WTC11 (cell line): ENCODE measurements at regions not wholly inside any gene's neighbourhood (a gene's known extent, or its start where the extent isn't known, plus 50 kb on each side); places are given as distances from the start of the nearest gene placed in this dataset.

Source experiments
- ATAC-seq: fragments of 200-7000 bp; cut with Tn5 transposase; 2 replicates; pipeline ENCODE4 v1.10.0; 2021; ENCODE audit warnings: mild to moderate bottlenecking, moderate library complexity
- CTCF ChIA-PET: fragments of 300-600 bp; sonication (Branson Sonifier 250); formaldehyde crosslinking; loops from one replicate; lab custom pipeline; 2021; ENCODE audit warnings: antibody characterized with exemption; lab: Charles Lee
- POLR2A ChIA-PET: fragments of 350-600 bp; sonication (Branson Sonifier 250); formaldehyde crosslinking; loops from one replicate; lab custom pipeline; 2021; ENCODE audit warnings: antibody characterized with exemption; lab: Charles Lee
- DNase-seq: peaks from one replicate; pipeline ENCODE4 v3.0.0; 2021; ENCODE audit warnings: low spot score
- H3K27ac Mint-ChIP-seq: 2 replicates; pipeline ENCODE4 v1.8.0; 2021; ENCODE audit warnings: mixed read lengths
- H3K27me3 Mint-ChIP-seq: 2 replicates; pipeline ENCODE4 v1.8.0; 2021; ENCODE audit warnings: low read depth, mild to moderate bottlenecking, moderate library complexity, mixed read lengths
- H3K36me3 Mint-ChIP-seq: 2 replicates; pipeline ENCODE4 v1.8.0; 2021; ENCODE audit warnings: mixed read lengths
- H3K4me1 Mint-ChIP-seq: 2 replicates; pipeline ENCODE4 v1.8.0; 2022; ENCODE audit warnings: mixed read lengths
- H3K4me3 Mint-ChIP-seq: 2 replicates; pipeline ENCODE4 v1.8.0; 2021; ENCODE audit warnings: mild to moderate bottlenecking, moderate library complexity, mixed read lengths
- H3K9me3 Mint-ChIP-seq: 2 replicates; pipeline ENCODE4 v1.8.0; 2021; ENCODE audit warnings: mixed read lengths
- AR ChIP-seq: fragments of 250-450 bp; sonication (Bioruptor Pico); IDR thresholded peaks from 2 replicates; pipeline ENCODE4 v1.9.0; 2021; ENCODE audit warnings: mild to moderate bottlenecking
- CREM ChIP-seq: sonication (generic); formaldehyde crosslinking; IDR thresholded peaks from 2 replicates; pipeline ENCODE4 v1.8.1; 2022; ENCODE audit warnings: mild to moderate bottlenecking, missing genetic modification reagents, moderate library complexity
- E2F4 ChIP-seq: sonication (generic); formaldehyde crosslinking; IDR thresholded peaks from 2 replicates; pipeline ENCODE4 v1.8.1; 2022; ENCODE audit warnings: low read depth, mild to moderate bottlenecking, moderate library complexity, missing genetic modification reagents, borderline replicate concordance
- EMX1 ChIP-seq: fragments of 250-450 bp; sonication (Bioruptor Pico); IDR thresholded peaks from 2 replicates; pipeline ENCODE4 v1.8.0; 2021; ENCODE audit warnings: mild to moderate bottlenecking
- ESRRA ChIP-seq: sonication (generic); formaldehyde crosslinking; IDR thresholded peaks from 2 replicates; pipeline ENCODE4 v1.8.1; 2022; ENCODE audit warnings: mild to moderate bottlenecking, missing genetic modification reagents, borderline replicate concordance
- GRHL2 ChIP-seq: fragments of 250-450 bp; sonication (Bioruptor Pico); IDR thresholded peaks from 2 replicates; pipeline ENCODE4 v1.8.0; 2022; ENCODE audit warnings: mild to moderate bottlenecking, moderate library complexity; ENCODE audit not compliant: insufficient replicate concordance, severe bottlenecking
- MYBL2 ChIP-seq: sonication (generic); formaldehyde crosslinking; IDR thresholded peaks from 2 replicates; pipeline ENCODE4 v1.8.1; 2023; ENCODE audit warnings: mild to moderate bottlenecking, moderate library complexity, missing genetic modification reagents
- PRRX2 ChIP-seq: fragments of 250-450 bp; sonication (Bioruptor Pico); IDR thresholded peaks from 2 replicates; pipeline ENCODE4 v1.8.0; 2021; ENCODE audit warnings: mild to moderate bottlenecking
- TEAD1 ChIP-seq: sonication (generic); formaldehyde crosslinking; IDR thresholded peaks from 2 replicates; pipeline ENCODE4 v1.8.0; 2022; ENCODE audit warnings: mild to moderate bottlenecking, missing genetic modification reagents
- ZNF219 ChIP-seq: sonication (generic); formaldehyde crosslinking; IDR thresholded peaks from 2 replicates; pipeline ENCODE4 v1.8.0; 2023; ENCODE audit warnings: missing genetic modification reagents, mild to moderate bottlenecking, borderline replicate concordance
- ZNF423 ChIP-seq: fragments of 250-450 bp; sonication (Bioruptor Pico); IDR thresholded peaks from 2 replicates; pipeline ENCODE4 v2.1.2; 2022; ENCODE audit warnings: mild to moderate bottlenecking, moderate library complexity
- TF ChIP-seq, protein P1 (sequence below): sonication (generic); formaldehyde crosslinking; IDR thresholded peaks from 2 replicates; pipeline ENCODE4 v1.8.1; 2022; ENCODE audit warnings: mild to moderate bottlenecking, missing genetic modification reagents, moderate library complexity, borderline replicate concordance
- TF ChIP-seq, protein P2 (sequence below): sonication (generic); formaldehyde crosslinking; conservative IDR thresholded peaks from 2 replicates; pipeline ENCODE4 v1.8.1; 2023; ENCODE audit warnings: mild to moderate bottlenecking, low read depth, missing genetic modification reagents, moderate library complexity
- TF ChIP-seq, protein P3 (sequence below): sonication (generic); formaldehyde crosslinking; IDR thresholded peaks from 2 replicates; pipeline ENCODE4 v1.8.0; 2023; ENCODE audit warnings: missing genetic modification reagents, mild to moderate bottlenecking, borderline replicate concordance
- TF ChIP-seq, protein P4 (sequence below): fragments of 250-450 bp; sonication (Bioruptor Pico); IDR thresholded peaks from 2 replicates; pipeline ENCODE4 v1.9.0; 2021; ENCODE audit warnings: moderate library complexity, mild to moderate bottlenecking, inconsistent platforms, borderline replicate concordance
- TF ChIP-seq, protein P5 (sequence below): sonication (generic); formaldehyde crosslinking; IDR thresholded peaks from 2 replicates; pipeline ENCODE4 v1.8.0; 2022; ENCODE audit warnings: missing genetic modification reagents
- TF ChIP-seq, protein P6 (sequence below): sonication (generic); formaldehyde crosslinking; IDR thresholded peaks from 2 replicates; pipeline ENCODE4 v1.8.1; 2022; ENCODE audit warnings: missing genetic modification reagents, borderline replicate concordance

DNA sequence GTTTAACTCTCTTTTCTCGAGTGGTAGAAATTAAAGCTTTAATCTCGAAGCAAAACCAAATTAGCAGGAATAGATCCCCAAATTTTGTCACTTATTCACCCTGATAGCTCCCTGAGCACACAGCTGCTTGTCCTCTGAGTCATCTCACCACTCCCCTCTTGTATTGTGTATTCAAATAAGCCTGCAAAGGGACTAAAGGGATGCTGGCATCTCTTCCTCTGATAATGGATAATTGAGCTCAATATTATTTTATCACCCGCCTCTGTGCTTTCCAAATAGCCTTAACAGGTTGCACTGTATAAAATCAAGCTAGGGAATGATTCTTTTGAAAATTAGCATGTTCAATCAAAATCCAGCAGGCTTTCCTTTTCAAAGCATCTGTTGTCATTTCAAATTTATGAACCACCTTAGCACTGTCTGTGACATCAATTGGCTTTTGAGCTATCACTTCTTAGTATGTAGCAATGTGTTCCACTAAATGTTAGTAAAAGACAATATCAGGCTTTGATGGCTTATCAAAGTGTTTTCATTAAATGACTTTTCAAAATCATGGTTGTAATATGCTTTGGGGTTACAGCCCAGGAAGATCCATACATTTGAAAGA lies 561.6 kb downstream of the PLA2G4A start (continued):
- TF ChIP-seq, protein P1, sequence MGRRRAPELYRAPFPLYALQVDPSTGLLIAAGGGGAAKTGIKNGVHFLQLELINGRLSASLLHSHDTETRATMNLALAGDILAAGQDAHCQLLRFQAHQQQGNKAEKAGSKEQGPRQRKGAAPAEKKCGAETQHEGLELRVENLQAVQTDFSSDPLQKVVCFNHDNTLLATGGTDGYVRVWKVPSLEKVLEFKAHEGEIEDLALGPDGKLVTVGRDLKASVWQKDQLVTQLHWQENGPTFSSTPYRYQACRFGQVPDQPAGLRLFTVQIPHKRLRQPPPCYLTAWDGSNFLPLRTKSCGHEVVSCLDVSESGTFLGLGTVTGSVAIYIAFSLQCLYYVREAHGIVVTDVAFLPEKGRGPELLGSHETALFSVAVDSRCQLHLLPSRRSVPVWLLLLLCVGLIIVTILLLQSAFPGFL (CRISPR knock-in tag), result no peak
- TF ChIP-seq PRRX2 (CRISPR knock-in tag) (no peak), GRHL2 (CRISPR knock-in tag) (no peak), ESRRA (CRISPR knock-in tag) (no peak), AR (no peak), ZNF219 (no peak), TEAD1 (CRISPR knock-in tag) (no peak), E2F4 (no peak), EMX1 (CRISPR knock-in tag) (no peak)
- TF ChIP-seq, protein P2, sequence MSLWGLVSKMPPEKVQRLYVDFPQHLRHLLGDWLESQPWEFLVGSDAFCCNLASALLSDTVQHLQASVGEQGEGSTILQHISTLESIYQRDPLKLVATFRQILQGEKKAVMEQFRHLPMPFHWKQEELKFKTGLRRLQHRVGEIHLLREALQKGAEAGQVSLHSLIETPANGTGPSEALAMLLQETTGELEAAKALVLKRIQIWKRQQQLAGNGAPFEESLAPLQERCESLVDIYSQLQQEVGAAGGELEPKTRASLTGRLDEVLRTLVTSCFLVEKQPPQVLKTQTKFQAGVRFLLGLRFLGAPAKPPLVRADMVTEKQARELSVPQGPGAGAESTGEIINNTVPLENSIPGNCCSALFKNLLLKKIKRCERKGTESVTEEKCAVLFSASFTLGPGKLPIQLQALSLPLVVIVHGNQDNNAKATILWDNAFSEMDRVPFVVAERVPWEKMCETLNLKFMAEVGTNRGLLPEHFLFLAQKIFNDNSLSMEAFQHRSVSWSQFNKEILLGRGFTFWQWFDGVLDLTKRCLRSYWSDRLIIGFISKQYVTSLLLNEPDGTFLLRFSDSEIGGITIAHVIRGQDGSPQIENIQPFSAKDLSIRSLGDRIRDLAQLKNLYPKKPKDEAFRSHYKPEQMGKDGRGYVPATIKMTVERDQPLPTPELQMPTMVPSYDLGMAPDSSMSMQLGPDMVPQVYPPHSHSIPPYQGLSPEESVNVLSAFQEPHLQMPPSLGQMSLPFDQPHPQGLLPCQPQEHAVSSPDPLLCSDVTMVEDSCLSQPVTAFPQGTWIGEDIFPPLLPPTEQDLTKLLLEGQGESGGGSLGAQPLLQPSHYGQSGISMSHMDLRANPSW (CRISPR knock-in tag), result no peak
- TF ChIP-seq, protein P3, sequence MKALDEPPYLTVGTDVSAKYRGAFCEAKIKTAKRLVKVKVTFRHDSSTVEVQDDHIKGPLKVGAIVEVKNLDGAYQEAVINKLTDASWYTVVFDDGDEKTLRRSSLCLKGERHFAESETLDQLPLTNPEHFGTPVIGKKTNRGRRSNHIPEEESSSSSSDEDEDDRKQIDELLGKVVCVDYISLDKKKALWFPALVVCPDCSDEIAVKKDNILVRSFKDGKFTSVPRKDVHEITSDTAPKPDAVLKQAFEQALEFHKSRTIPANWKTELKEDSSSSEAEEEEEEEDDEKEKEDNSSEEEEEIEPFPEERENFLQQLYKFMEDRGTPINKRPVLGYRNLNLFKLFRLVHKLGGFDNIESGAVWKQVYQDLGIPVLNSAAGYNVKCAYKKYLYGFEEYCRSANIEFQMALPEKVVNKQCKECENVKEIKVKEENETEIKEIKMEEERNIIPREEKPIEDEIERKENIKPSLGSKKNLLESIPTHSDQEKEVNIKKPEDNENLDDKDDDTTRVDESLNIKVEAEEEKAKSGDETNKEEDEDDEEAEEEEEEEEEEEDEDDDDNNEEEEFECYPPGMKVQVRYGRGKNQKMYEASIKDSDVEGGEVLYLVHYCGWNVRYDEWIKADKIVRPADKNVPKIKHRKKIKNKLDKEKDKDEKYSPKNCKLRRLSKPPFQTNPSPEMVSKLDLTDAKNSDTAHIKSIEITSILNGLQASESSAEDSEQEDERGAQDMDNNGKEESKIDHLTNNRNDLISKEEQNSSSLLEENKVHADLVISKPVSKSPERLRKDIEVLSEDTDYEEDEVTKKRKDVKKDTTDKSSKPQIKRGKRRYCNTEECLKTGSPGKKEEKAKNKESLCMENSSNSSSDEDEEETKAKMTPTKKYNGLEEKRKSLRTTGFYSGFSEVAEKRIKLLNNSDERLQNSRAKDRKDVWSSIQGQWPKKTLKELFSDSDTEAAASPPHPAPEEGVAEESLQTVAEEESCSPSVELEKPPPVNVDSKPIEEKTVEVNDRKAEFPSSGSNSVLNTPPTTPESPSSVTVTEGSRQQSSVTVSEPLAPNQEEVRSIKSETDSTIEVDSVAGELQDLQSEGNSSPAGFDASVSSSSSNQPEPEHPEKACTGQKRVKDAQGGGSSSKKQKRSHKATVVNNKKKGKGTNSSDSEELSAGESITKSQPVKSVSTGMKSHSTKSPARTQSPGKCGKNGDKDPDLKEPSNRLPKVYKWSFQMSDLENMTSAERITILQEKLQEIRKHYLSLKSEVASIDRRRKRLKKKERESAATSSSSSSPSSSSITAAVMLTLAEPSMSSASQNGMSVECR (CRISPR knock-in tag), result no peak
- TF ChIP-seq, protein P4, sequence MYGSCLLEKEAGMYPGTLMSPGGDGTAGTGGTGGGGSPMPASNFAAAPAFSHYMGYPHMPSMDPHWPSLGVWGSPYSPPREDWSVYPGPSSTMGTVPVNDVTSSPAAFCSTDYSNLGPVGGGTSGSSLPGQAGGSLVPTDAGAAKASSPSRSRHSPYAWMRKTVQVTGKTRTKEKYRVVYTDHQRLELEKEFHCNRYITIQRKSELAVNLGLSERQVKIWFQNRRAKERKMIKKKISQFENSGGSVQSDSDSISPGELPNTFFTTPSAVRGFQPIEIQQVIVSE (CRISPR knock-in tag), result no peak

DNA sequence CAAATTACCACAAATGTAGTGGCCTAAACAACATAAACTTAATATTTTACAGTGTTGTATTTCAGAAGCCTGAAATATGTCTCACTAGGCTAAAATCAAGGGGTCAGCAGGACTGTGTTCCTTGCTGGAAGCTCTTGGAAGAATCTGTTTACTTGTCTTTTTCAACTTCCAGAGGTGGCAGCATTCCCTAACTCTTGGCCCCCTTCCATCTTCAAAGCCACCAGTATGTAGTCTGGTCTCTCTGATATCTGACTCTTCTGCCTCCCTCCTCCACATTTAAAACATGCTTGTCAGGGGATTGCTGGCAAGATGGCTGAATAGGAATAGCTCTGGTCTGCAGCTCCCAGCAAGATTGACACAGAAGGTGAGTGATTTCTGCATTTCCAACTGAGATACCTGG lies 567.5 kb downstream of the PLA2G4A start:
- Mint-ChIP-seq H3K36me3 (no peaks in the 10 kb centered on the region), H3K4me3 (no peak overlapping the region), H3K9me3 (peaks cover 10% of the 10 kb centered on the region; the same call in 1 of the 2 replicates), H3K4me1 (peaks cover 9% of the 10 kb centered on the region), H3K27me3 (no peaks in the 10 kb centered on the region), H3K27ac (no peak overlapping the region; the same call in 1 of the 2 replicates)
- ChIA-PET CTCF (interaction anchor here (1.1 to 1.7 kb wide), 2 partner anchors 13 to 17 kb away, joined by 4 to 7 read pairs; no protein-coding TSS in a partner anchor), POLR2A (no interaction called here)
- no peak for DNase-seq
- ATAC-seq, result peak; percentile 69
- TF ChIP-seq, protein P5, sequence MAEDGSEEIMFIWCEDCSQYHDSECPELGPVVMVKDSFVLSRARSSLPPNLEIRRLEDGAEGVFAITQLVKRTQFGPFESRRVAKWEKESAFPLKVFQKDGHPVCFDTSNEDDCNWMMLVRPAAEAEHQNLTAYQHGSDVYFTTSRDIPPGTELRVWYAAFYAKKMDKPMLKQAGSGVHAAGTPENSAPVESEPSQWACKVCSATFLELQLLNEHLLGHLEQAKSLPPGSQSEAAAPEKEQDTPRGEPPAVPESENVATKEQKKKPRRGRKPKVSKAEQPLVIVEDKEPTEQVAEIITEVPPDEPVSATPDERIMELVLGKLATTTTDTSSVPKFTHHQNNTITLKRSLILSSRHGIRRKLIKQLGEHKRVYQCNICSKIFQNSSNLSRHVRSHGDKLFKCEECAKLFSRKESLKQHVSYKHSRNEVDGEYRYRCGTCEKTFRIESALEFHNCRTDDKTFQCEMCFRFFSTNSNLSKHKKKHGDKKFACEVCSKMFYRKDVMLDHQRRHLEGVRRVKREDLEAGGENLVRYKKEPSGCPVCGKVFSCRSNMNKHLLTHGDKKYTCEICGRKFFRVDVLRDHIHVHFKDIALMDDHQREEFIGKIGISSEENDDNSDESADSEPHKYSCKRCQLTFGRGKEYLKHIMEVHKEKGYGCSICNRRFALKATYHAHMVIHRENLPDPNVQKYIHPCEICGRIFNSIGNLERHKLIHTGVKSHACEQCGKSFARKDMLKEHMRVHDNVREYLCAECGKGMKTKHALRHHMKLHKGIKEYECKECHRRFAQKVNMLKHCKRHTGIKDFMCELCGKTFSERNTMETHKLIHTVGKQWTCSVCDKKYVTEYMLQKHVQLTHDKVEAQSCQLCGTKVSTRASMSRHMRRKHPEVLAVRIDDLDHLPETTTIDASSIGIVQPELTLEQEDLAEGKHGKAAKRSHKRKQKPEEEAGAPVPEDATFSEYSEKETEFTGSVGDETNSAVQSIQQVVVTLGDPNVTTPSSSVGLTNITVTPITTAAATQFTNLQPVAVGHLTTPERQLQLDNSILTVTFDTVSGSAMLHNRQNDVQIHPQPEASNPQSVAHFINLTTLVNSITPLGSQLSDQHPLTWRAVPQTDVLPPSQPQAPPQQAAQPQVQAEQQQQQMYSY (CRISPR knock-in tag), result no peak
- TF ChIP-seq ZNF423 (CRISPR knock-in tag) (no peak), CREM (CRISPR knock-in tag) (no peak), MYBL2 (CRISPR knock-in tag) (no peak)
- TF ChIP-seq, protein P6, sequence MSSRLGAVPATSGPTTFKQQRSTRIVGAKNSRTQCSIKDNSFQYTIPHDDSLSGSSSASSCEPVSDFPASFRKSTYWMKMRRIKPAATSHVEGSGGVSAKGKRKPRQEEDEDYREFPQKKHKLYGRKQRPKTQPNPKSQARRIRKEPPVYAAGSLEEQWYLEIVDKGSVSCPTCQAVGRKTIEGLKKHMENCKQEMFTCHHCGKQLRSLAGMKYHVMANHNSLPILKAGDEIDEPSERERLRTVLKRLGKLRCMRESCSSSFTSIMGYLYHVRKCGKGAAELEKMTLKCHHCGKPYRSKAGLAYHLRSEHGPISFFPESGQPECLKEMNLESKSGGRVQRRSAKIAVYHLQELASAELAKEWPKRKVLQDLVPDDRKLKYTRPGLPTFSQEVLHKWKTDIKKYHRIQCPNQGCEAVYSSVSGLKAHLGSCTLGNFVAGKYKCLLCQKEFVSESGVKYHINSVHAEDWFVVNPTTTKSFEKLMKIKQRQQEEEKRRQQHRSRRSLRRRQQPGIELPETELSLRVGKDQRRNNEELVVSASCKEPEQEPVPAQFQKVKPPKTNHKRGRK (CRISPR knock-in tag), result no peak
